HepG2 (cell line): ENCODE measurements at regions not wholly inside any gene's neighbourhood (a gene's known extent, or its start where the extent isn't known, plus 50 kb on each side); places are given as distances from the start of the nearest gene placed in this dataset.

ENCODE experiments used
- ARNT ChIP-seq: fragments of 450-650 bp; IDR thresholded peaks from 2 replicates; pipeline ENCODE4 v1.6.1; 2017
- CSRNP2 ChIP-seq: sonication (generic); formaldehyde crosslinking; conservative IDR thresholded peaks from 2 replicates; pipeline ENCODE4 v1.8.0; 2022; ENCODE audit warnings: low read depth, missing genetic modification reagents
- KLF13 ChIP-seq: sonication (generic); formaldehyde crosslinking; IDR thresholded peaks from 2 replicates; pipeline ENCODE4 v1.4.0; 2020; ENCODE audit warnings: mild to moderate bottlenecking, missing genetic modification reagents
- NFYB ChIP-seq: sonication (generic); formaldehyde crosslinking; IDR thresholded peaks from 2 replicates; pipeline ENCODE4 v1.4.0; 2020; ENCODE audit warnings: missing genetic modification reagents
- NR2F6 ChIP-seq, 2 experiments: IDR thresholded peaks; 2 replicates each; pipeline ENCODE4 v1.6.1; 2016; ENCODE audit warnings: antibody characterized with exemption in 1 of 2, mild to moderate bottlenecking in 1 of 2
- THAP7 ChIP-seq: sonication (generic); formaldehyde crosslinking; IDR thresholded peaks from 2 replicates; pipeline ENCODE4 v1.8.1; 2023; ENCODE audit warnings: mild to moderate bottlenecking, missing genetic modification reagents
- TF ChIP-seq, protein P1 (sequence below), 2 experiments: IDR thresholded peaks; 2 replicates each; pipeline ENCODE4 v1.6.1; 2011 to 2012; ENCODE audit warnings: low read length in 2 of 2, borderline replicate concordance in 1 of 2, low read depth in 1 of 2, mild to moderate bottlenecking in 1 of 2, moderate library complexity in 1 of 2
- TF ChIP-seq, protein P2 (sequence below): sonication (generic); formaldehyde crosslinking; IDR thresholded peaks from 2 replicates; pipeline ENCODE4 v1.5.0; 2020; ENCODE audit warnings: mild to moderate bottlenecking, missing genetic modification reagents, moderate library complexity
- TF ChIP-seq, protein P3 (sequence below): sonication (generic); formaldehyde crosslinking; IDR thresholded peaks from 2 replicates; pipeline ENCODE4 v1.4.0; 2020; ENCODE audit warnings: missing genetic modification reagents

GRCh38 chr3:95082191-95082590 is 1019.3 kb downstream of the NSUN3 start:
- no peak for TF ChIP-seq ARNT
- TF ChIP-seq THAP7 (CRISPR knock-in tag): no peak
- TF ChIP-seq, protein P1, sequence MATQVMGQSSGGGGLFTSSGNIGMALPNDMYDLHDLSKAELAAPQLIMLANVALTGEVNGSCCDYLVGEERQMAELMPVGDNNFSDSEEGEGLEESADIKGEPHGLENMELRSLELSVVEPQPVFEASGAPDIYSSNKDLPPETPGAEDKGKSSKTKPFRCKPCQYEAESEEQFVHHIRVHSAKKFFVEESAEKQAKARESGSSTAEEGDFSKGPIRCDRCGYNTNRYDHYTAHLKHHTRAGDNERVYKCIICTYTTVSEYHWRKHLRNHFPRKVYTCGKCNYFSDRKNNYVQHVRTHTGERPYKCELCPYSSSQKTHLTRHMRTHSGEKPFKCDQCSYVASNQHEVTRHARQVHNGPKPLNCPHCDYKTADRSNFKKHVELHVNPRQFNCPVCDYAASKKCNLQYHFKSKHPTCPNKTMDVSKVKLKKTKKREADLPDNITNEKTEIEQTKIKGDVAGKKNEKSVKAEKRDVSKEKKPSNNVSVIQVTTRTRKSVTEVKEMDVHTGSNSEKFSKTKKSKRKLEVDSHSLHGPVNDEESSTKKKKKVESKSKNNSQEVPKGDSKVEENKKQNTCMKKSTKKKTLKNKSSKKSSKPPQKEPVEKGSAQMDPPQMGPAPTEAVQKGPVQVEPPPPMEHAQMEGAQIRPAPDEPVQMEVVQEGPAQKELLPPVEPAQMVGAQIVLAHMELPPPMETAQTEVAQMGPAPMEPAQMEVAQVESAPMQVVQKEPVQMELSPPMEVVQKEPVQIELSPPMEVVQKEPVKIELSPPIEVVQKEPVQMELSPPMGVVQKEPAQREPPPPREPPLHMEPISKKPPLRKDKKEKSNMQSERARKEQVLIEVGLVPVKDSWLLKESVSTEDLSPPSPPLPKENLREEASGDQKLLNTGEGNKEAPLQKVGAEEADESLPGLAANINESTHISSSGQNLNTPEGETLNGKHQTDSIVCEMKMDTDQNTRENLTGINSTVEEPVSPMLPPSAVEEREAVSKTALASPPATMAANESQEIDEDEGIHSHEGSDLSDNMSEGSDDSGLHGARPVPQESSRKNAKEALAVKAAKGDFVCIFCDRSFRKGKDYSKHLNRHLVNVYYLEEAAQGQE (IDR thresholded peaks at IDR 0.05; ENCODE audit: borderline replicate concordance in 1 of 2, low read depth in 1 of 2, low read length in 2 of 2): no peak
- no peak for TF ChIP-seq NFYB
- TF ChIP-seq, protein P2, sequence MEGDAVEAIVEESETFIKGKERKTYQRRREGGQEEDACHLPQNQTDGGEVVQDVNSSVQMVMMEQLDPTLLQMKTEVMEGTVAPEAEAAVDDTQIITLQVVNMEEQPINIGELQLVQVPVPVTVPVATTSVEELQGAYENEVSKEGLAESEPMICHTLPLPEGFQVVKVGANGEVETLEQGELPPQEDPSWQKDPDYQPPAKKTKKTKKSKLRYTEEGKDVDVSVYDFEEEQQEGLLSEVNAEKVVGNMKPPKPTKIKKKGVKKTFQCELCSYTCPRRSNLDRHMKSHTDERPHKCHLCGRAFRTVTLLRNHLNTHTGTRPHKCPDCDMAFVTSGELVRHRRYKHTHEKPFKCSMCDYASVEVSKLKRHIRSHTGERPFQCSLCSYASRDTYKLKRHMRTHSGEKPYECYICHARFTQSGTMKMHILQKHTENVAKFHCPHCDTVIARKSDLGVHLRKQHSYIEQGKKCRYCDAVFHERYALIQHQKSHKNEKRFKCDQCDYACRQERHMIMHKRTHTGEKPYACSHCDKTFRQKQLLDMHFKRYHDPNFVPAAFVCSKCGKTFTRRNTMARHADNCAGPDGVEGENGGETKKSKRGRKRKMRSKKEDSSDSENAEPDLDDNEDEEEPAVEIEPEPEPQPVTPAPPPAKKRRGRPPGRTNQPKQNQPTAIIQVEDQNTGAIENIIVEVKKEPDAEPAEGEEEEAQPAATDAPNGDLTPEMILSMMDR (CRISPR knock-in tag): no peak
- TF ChIP-seq, protein P3, sequence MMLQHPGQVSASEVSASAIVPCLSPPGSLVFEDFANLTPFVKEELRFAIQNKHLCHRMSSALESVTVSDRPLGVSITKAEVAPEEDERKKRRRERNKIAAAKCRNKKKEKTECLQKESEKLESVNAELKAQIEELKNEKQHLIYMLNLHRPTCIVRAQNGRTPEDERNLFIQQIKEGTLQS: no peak
- TF ChIP-seq CSRNP2: no peak
- TF ChIP-seq KLF13 (CRISPR knock-in tag): no peak
- no peak for TF ChIP-seq NR2F6 (IDR thresholded peaks at IDR 0.05)
- no peak for TF ChIP-seq NR2F6 (CRISPR knock-in tag; IDR thresholded peaks at IDR 0.05)
